ENCODE measurements at regions not wholly inside any gene's neighbourhood (a gene's known extent, or its start where the extent isn't known, plus 50 kb on each side); places are given as distances from the start of the nearest gene placed in this dataset.

GRCh38 chr2:156883804-156884203, 373.7 kb upstream of the GALNT5 start:
- POLR2A ChIA-PET = no interaction called here
- DNase-seq = no peak

DNA sequence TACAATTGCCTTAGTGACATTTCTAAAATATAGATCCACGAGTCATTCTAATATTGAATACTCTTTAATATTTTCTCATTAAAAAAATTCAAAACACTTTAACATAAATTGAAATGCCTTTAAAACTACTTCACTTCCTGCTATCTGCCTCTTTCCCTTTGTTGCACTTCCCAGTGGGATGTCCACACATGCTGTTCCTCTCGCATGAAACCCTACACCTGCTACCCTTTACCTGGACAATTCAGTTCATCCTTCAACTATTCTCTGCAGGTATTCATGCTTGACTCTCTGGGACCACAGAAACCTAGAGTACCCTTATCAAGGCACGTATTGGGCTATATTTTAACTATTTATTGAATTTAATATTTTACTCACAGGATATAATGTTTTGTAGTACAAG, 373.3 kb upstream of the GALNT5 start:
- CTCF ChIA-PET = no interaction called here
- no peaks in the 10 kb centered on the region for H3K36me3 Mint-ChIP-seq
- no peak overlapping the region for H3K27ac ChIP-seq (ENCODE audit: low read depth, low read length)

More at GRCh38 chr2:156883804-156884203, 373.7 kb upstream of the GALNT5 start:
- H3K9me3 ChIP-seq (ENCODE audit: low read length) = no peaks in the 10 kb centered on the region
- no peaks in the 10 kb centered on the region for H3K36me3 ChIP-seq (ENCODE audit: insufficient read depth, low read length)
- no peak overlapping the region for H3K4me3 ChIP-seq (ENCODE audit: low read length)
- no peaks in the 10 kb centered on the region for H3K27me3 ChIP-seq (ENCODE audit: insufficient read depth, low read length, poor library complexity, severe bottlenecking)
- Mint-ChIP-seq H3K27me3 (no peaks in the 10 kb centered on the region), H3K27ac (no peak overlapping the region), H3K4me1 (no peaks in the 10 kb centered on the region), H3K9me3 (no peaks in the 10 kb centered on the region), H3K4me3 (no peak overlapping the region), H3K36me3 (no peaks in the 10 kb centered on the region)
- no peak overlapping the region for H3K27ac ChIP-seq (ENCODE audit: low read depth, low read length)
- CTCF ChIA-PET = no interaction called here
- no peaks in the 10 kb centered on the region for H3K4me1 ChIP-seq (ENCODE audit: insufficient read depth, low read length)

GRCh38 chr2:156890529-156891148, 366.9 kb upstream of the GALNT5 start:
- Mint-ChIP-seq H3K27me3 (peaks cover 4 to 17% of the 10 kb centered on the region in 2 donors), H3K36me3 (no peaks in the 10 kb centered on the region), H3K27ac (no peak overlapping the region), H3K4me3 (no peak overlapping the region), H3K9me3 (no peaks in the 10 kb centered on the region), H3K4me1 (peaks cover 5 to 8% (median 6%) of the 10 kb centered on the region in 3 donors)
- Histone ChIP-seq H3K27me3 (ENCODE audit: insufficient read depth, low read length, poor library complexity, severe bottlenecking) (no peaks in the 10 kb centered on the region), H3K4me3 (ENCODE audit: low read length) (no peak overlapping the region), H3K27ac (ENCODE audit: low read depth, low read length) (no peak overlapping the region), H3K36me3 (ENCODE audit: insufficient read depth, low read length) (no peaks in the 10 kb centered on the region), H3K9me3 (ENCODE audit: low read length) (no peaks in the 10 kb centered on the region), H3K4me1 (ENCODE audit: insufficient read depth, low read length) (no peaks in the 10 kb centered on the region)
- ChIA-PET POLR2A (no interaction called here), CTCF (no interaction called here)
- DNase-seq = no peak

More for the DNA sequence above, 373.3 kb upstream of the GALNT5 start:
- DNase-seq = no peak
- Histone ChIP-seq H3K9me3 (ENCODE audit: low read length) (no peaks in the 10 kb centered on the region), H3K4me1 (ENCODE audit: insufficient read depth, low read length) (no peaks in the 10 kb centered on the region), H3K27me3 (ENCODE audit: insufficient read depth, low read length, poor library complexity, severe bottlenecking) (no peaks in the 10 kb centered on the region), H3K36me3 (ENCODE audit: insufficient read depth, low read length) (no peaks in the 10 kb centered on the region), H3K4me3 (ENCODE audit: low read length) (no peak overlapping the region)
- POLR2A ChIA-PET = no interaction called here
- Mint-ChIP-seq H3K9me3 (no peaks in the 10 kb centered on the region), H3K4me3 (no peak overlapping the region), H3K27ac (no peak overlapping the region), H3K4me1 (no peaks in the 10 kb centered on the region), H3K27me3 (no peaks in the 10 kb centered on the region)

GRCh38 chr2:156891609-156892008, 365.9 kb upstream of the GALNT5 start:
- Histone ChIP-seq H3K27ac (ENCODE audit: low read depth, low read length) (no peak overlapping the region), H3K9me3 (ENCODE audit: low read length) (no peaks in the 10 kb centered on the region), H3K4me1 (ENCODE audit: insufficient read depth, low read length) (no peaks in the 10 kb centered on the region), H3K27me3 (ENCODE audit: insufficient read depth, low read length, poor library complexity, severe bottlenecking) (no peaks in the 10 kb centered on the region), H3K36me3 (ENCODE audit: insufficient read depth, low read length) (no peaks in the 10 kb centered on the region), H3K4me3 (ENCODE audit: low read length) (no peak overlapping the region)
- Mint-ChIP-seq H3K27ac (no peak overlapping the region), H3K36me3 (no peaks in the 10 kb centered on the region), H3K4me3 (no peak overlapping the region), H3K4me1 (peaks cover 8 to 12% (median 8%) of the 10 kb centered on the region in 3 donors), H3K27me3 (peaks cover 4 to 25% of the 10 kb centered on the region in 2 donors), H3K9me3 (no peaks in the 10 kb centered on the region)
- no peak for DNase-seq
- ChIA-PET CTCF (no interaction called here), POLR2A (no interaction called here)

- Mint-ChIP-seq H3K27ac (no peak overlapping the region), H3K36me3 (no peaks in the 10 kb centered on the region), H3K4me3 (no peak overlapping the region), H3K9me3 (peaks cover 0 to under 1% (median 0%) of the 10 kb centered on the region in 5 donors), H3K4me1 (peaks cover 8 to 13% (median 8%) of the 10 kb centered on the region in 3 donors), H3K27me3 (peaks cover 4 to 25% of the 10 kb centered on the region in 2 donors)
- Histone ChIP-seq H3K4me3 (ENCODE audit: low read length) (no peak overlapping the region), H3K4me1 (ENCODE audit: insufficient read depth, low read length) (no peaks in the 10 kb centered on the region), H3K27me3 (ENCODE audit: insufficient read depth, low read length, poor library complexity, severe bottlenecking) (no peaks in the 10 kb centered on the region), H3K27ac (ENCODE audit: low read depth, low read length) (no peak overlapping the region), H3K9me3 (ENCODE audit: low read length) (no peaks in the 10 kb centered on the region), H3K36me3 (ENCODE audit: insufficient read depth, low read length) (no peaks in the 10 kb centered on the region)
- POLR2A ChIA-PET = no interaction called here
- CTCF ChIA-PET = no interaction called here
- no peak for DNase-seq
Measured at GRCh38 chr2:156892467-156893281, 364.8 kb upstream of the GALNT5 start.

GRCh38 chr2:156896294-156896693, 361.2 kb upstream of the GALNT5 start:
- no peak overlapping the region for H3K4me3 ChIP-seq (ENCODE audit: low read length)
- no peak overlapping the region for H3K4me3 Mint-ChIP-seq
- H3K9me3 ChIP-seq (ENCODE audit: low read length) = no peaks in the 10 kb centered on the region
- H3K27ac ChIP-seq (ENCODE audit: low read depth, low read length) = no peak overlapping the region
- ChIA-PET CTCF (no interaction called here), POLR2A (no interaction called here)
- peaks cover 0 to 7% (median 4%) of the 10 kb centered on the region in 5 donors for H3K9me3 Mint-ChIP-seq
- H3K36me3 ChIP-seq (ENCODE audit: insufficient read depth, low read length) = no peaks in the 10 kb centered on the region
- H3K27me3 Mint-ChIP-seq = peaks cover 4 to 22% of the 10 kb centered on the region in 2 donors
- H3K4me1 ChIP-seq (ENCODE audit: insufficient read depth, low read length) = no peaks in the 10 kb centered on the region
- no peak for DNase-seq
- no peaks in the 10 kb centered on the region for H3K36me3 Mint-ChIP-seq
- no peaks in the 10 kb centered on the region for H3K27me3 ChIP-seq (ENCODE audit: insufficient read depth, low read length, poor library complexity, severe bottlenecking)
- peaks cover 8 to 13% (median 8%) of the 10 kb centered on the region in 3 donors for H3K4me1 Mint-ChIP-seq
- no peak overlapping the region for H3K27ac Mint-ChIP-seq

GRCh38 chr2:156897548-156897947, 360.0 kb upstream of the GALNT5 start:
- CTCF ChIA-PET = no interaction called here
- no peak overlapping the region for H3K4me3 Mint-ChIP-seq

DNA sequence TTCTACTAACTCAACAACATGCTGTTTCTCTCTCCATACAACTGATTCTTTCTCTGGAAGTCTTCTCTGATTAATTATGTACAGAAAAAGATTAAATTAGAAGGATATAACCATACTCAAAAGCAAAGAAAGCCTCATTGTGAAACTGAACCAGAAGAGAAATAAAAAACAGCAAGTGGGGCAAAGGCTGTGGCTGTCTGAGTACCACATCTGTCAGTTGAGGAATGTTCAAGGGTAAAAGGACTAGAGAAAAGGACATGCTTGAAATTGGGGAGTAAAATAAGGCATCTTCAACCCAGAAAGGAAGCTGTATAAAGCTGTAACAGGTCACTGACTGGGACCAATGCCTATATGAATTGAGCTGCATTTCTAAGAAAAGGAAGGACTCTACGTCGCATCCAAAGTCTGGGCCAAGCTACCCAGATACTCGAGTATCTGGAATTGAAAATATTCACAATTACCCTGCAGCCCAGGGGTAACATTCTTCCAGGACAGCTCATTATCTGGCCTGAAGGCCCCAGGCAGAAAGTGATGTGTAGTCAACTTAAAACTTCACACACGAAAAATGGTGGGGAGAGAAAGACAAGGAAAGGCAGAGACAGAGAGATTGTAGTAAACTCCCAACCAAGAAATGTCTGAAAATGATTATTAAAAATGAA, 356.0 kb upstream of the GALNT5 start:
- Mint-ChIP-seq H3K4me1 (peaks cover 0 to 2% (median 0%) of the 10 kb centered on the region in 3 donors), H3K36me3 (no peaks in the 10 kb centered on the region), H3K4me3 (no peak overlapping the region), H3K27ac (no peak overlapping the region), H3K27me3 (peaks cover 0 to 5% of the 10 kb centered on the region in 2 donors), H3K9me3 (peaks cover 0 to 7% (median 4%) of the 10 kb centered on the region in 5 donors)
- no peak overlapping the region for H3K27ac ChIP-seq (ENCODE audit: low read depth, low read length)
- H3K36me3 ChIP-seq (ENCODE audit: insufficient read depth, low read length) = no peaks in the 10 kb centered on the region
- H3K4me1 ChIP-seq (ENCODE audit: insufficient read depth, low read length) = no peaks in the 10 kb centered on the region
- POLR2A ChIA-PET = no interaction called here
- H3K27me3 ChIP-seq (ENCODE audit: insufficient read depth, low read length, poor library complexity, severe bottlenecking) = no peaks in the 10 kb centered on the region
- CTCF ChIA-PET = no interaction called here
- H3K4me3 ChIP-seq (ENCODE audit: low read length) = no peak overlapping the region
- H3K9me3 ChIP-seq (ENCODE audit: low read length) = no peaks in the 10 kb centered on the region
- no peak for DNase-seq

More at GRCh38 chr2:156897548-156897947, 360.0 kb upstream of the GALNT5 start:
- no peak for DNase-seq
- H3K4me1 Mint-ChIP-seq = peaks cover 3 to 10% (median 6%) of the 10 kb centered on the region in 3 donors
- H3K27ac ChIP-seq (ENCODE audit: low read depth, low read length) = no peak overlapping the region
- no peaks in the 10 kb centered on the region for H3K36me3 Mint-ChIP-seq
- H3K27me3 Mint-ChIP-seq = peaks cover 4 to 18% of the 10 kb centered on the region in 2 donors
- no peaks in the 10 kb centered on the region for H3K27me3 ChIP-seq (ENCODE audit: insufficient read depth, low read length, poor library complexity, severe bottlenecking)
- POLR2A ChIA-PET = no interaction called here
- H3K4me3 ChIP-seq (ENCODE audit: low read length) = no peak overlapping the region
- H3K36me3 ChIP-seq (ENCODE audit: insufficient read depth, low read length) = no peaks in the 10 kb centered on the region
- H3K9me3 Mint-ChIP-seq = peaks cover 0 to 7% (median 4%) of the 10 kb centered on the region in 5 donors
- H3K9me3 ChIP-seq (ENCODE audit: low read length) = no peaks in the 10 kb centered on the region
- no peaks in the 10 kb centered on the region for H3K4me1 ChIP-seq (ENCODE audit: insufficient read depth, low read length)
- no peak overlapping the region for H3K27ac Mint-ChIP-seq
